Astrocyte of the cerebellum (primary cell): ENCODE measurements at regions not wholly inside any gene's neighbourhood (a gene's known extent, or its start where the extent isn't known, plus 50 kb on each side); places are given as distances from the start of the nearest gene placed in this dataset.

ENCODE experiments used
- DNase-seq: peaks from one replicate; pipeline ENCODE4 v3.0.0-alpha.2; 2011; ENCODE audit warnings: low read depth
- H3K4me3 ChIP-seq: 2 replicates; pipeline ENCODE4 v1.5.1; 2011; ENCODE audit warnings: mild to moderate bottlenecking, low read depth, low read length, moderate library complexity
- CTCF ChIP-seq: IDR thresholded peaks from 2 replicates; pipeline ENCODE4 v1.5.1; 2012; ENCODE audit warnings: low read length, low read depth, moderate library complexity, mild to moderate bottlenecking; ENCODE audit errors: missing control alignments
- in situ Hi-C: cut with HindIII; loops from 2 replicates; pipeline ENCODE4 v1.10.0; 2017; ENCODE audit warnings: low sequenced_read_pairs

GRCh38 chr3:3577823-3578222 is 221.4 kb upstream of the LRRN1 start:
- no peak for DNase-seq
- no peak overlapping the region for H3K4me3 ChIP-seq
- in situ Hi-C loops = no loop called here
- no peak for TF ChIP-seq CTCF

- no peak overlapping the region for H3K4me3 ChIP-seq
- no peak for DNase-seq
- no peak for TF ChIP-seq CTCF
- in situ Hi-C loops = no loop called here
Observed at GRCh38 chr3:3573341-3573740, 225.9 kb upstream of the LRRN1 start.

GRCh38 chr3:3560591-3561311 is 238.5 kb upstream of the LRRN1 start:
- no peak for TF ChIP-seq CTCF

GRCh38 chr3:3559786-3560185 is 239.4 kb upstream of the LRRN1 start:
- TF ChIP-seq CTCF = no peak
- in situ Hi-C loops = no loop called here
- no peak overlapping the region for H3K4me3 ChIP-seq
- DNase-seq = no peak

More at GRCh38 chr3:3560591-3561311, 238.5 kb upstream of the LRRN1 start:
- DNase-seq = no peak
- in situ Hi-C loops = no loop called here
- no peak overlapping the region for H3K4me3 ChIP-seq

GRCh38 chr3:3556078-3556477 is 243.2 kb upstream of the LRRN1 start:
- H3K4me3 ChIP-seq = no peak overlapping the region
- in situ Hi-C loops = no loop called here
- no peak for TF ChIP-seq CTCF
- no peak for DNase-seq

GRCh38 chr3:3553236-3553635 is 246.0 kb upstream of the LRRN1 start:
- DNase-seq = no peak
- no peak for TF ChIP-seq CTCF
- H3K4me3 ChIP-seq = no peak overlapping the region
- in situ Hi-C loops = no loop called here

- no peak overlapping the region for H3K4me3 ChIP-seq
- no peak for TF ChIP-seq CTCF
- DNase-seq = peak; percentile 82
- in situ Hi-C loops = no loop called here
Observed at GRCh38 chr3:3552761-3553160, 246.5 kb upstream of the LRRN1 start.
